WERI-Rb-1 (cell line): ENCODE measurements at regions not wholly inside any gene's neighbourhood (a gene's known extent, or its start where the extent isn't known, plus 50 kb on each side); places are given as distances from the start of the nearest gene placed in this dataset.
"Not testable (repeated sequence)": the region's sequence is repeated elsewhere in the genome, so short reads cannot be mapped to it uniquely, and the experiment has no call there.

ENCODE experiments used
- DNase-seq: peaks from one replicate; pipeline ENCODE4 v3.0.0-alpha.2; 2020
- H3K27ac ChIP-seq: fragments of 250-450 bp; sonication (Bioruptor Pico); 2 replicates; pipeline ENCODE4 v1.5.1; 2020; ENCODE audit warnings: mild to moderate bottlenecking, moderate library complexity
- H3K27me3 ChIP-seq: fragments of 250-450 bp; sonication (Bioruptor Pico); 2 replicates; pipeline ENCODE4 v1.5.1; 2021; ENCODE audit warnings: mild to moderate bottlenecking, low read depth, moderate library complexity; ENCODE audit not compliant: insufficient read depth, severe bottlenecking
- H3K36me3 ChIP-seq: fragments of 250-450 bp; sonication (Bioruptor Pico); 2 replicates; pipeline ENCODE4 v1.5.1; 2020; ENCODE audit warnings: mild to moderate bottlenecking, moderate library complexity
- H3K4me3 ChIP-seq: 2 replicates; pipeline ENCODE4 v1.5.1; 2011; ENCODE audit warnings: low read depth, mild to moderate bottlenecking, control low read depth, low read length
- H3K9me3 ChIP-seq: fragments of 250-450 bp; sonication (Bioruptor Pico); 2 replicates; pipeline ENCODE4 v1.5.1; 2021; ENCODE audit warnings: mild to moderate bottlenecking, moderate library complexity; ENCODE audit not compliant: severe bottlenecking
- TF ChIP-seq, protein P1 (sequence below): IDR thresholded peaks from 2 replicates; pipeline ENCODE4 v1.5.1; 2011; ENCODE audit warnings: low read depth, mild to moderate bottlenecking, control low read depth, inconsistent platforms, low read length

DNA sequence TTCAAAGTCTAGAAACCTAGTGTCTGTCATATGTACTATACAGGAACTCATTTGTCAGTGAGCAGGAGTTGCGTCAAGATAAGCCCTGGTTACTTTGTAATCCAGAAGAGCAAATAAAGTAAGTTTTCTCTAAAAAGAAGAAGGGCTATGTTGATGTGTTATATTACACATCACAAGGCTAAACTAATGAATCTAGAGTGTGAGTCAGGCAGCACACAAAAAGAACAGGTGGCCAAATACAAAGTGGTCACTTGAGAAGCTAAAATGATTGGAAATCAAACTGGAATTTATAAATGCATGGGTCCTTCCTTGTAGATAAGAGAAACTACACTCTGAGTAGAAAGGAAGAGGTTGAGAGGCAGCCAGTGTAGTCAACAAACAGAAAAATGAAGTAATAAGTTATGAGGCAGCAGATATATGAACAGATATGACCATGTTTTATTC lies 771.6 kb downstream of the DIPK2A start:
- H3K4me3 ChIP-seq = no peak overlapping the region
- H3K9me3 ChIP-seq = no peaks in the 10 kb centered on the region
- H3K36me3 ChIP-seq = no peaks in the 10 kb centered on the region
- H3K27me3 ChIP-seq = no peaks in the 10 kb centered on the region
- no peak overlapping the region for H3K27ac ChIP-seq
- TF ChIP-seq, protein P1, sequence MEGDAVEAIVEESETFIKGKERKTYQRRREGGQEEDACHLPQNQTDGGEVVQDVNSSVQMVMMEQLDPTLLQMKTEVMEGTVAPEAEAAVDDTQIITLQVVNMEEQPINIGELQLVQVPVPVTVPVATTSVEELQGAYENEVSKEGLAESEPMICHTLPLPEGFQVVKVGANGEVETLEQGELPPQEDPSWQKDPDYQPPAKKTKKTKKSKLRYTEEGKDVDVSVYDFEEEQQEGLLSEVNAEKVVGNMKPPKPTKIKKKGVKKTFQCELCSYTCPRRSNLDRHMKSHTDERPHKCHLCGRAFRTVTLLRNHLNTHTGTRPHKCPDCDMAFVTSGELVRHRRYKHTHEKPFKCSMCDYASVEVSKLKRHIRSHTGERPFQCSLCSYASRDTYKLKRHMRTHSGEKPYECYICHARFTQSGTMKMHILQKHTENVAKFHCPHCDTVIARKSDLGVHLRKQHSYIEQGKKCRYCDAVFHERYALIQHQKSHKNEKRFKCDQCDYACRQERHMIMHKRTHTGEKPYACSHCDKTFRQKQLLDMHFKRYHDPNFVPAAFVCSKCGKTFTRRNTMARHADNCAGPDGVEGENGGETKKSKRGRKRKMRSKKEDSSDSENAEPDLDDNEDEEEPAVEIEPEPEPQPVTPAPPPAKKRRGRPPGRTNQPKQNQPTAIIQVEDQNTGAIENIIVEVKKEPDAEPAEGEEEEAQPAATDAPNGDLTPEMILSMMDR = no peak
- no peak for DNase-seq

DNA sequence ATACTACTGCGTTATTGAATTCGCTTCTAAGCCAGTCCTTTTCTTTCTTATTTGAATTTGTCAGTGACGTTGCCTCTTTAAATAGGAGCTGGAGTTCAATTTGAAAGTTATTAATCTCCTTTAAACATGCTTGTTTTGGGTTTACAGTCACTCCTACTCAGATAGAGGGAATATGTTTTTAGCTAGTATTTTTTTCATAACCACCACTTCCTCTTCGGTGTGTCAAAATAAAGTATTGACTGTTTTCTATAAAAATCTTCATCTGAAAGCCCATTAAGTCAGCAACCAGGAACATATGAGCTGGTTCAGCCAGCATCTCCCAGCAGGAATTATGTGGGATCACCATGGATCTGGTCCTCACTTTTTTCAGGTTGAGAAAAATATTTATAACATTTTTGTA lies 772.9 kb downstream of the DIPK2A start:
- Histone ChIP-seq H3K4me3 (no peak overlapping the region), H3K9me3 (no peaks in the 10 kb centered on the region), H3K27ac (no peak overlapping the region), H3K36me3 (no peaks in the 10 kb centered on the region), H3K27me3 (no peaks in the 10 kb centered on the region)
- TF ChIP-seq, protein P1 = no peak
- DNase-seq = no peak

DNA sequence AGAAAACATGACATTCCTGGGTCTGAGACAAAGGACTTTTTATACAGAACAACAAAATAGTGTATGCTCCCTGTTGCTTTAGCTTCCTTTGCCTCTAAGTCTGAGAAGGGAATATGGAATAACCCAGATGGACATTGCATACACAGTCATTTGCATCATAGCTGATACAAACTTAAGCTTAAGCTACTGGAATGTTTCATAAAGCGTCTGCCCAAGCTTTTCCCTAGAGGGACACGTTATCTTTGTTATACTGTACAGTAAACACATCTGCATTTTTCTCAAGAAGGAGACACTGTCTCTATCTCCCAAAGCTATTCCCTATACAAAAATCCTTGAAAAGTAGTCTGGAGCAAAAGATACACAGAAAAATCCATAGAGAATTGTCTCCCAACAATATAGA lies 775.0 kb downstream of the DIPK2A start:
- TF ChIP-seq, protein P1 = no peak
- Histone ChIP-seq H3K9me3 (no peaks in the 10 kb centered on the region), H3K27ac (no peak overlapping the region), H3K4me3 (no peak overlapping the region), H3K36me3 (no peaks in the 10 kb centered on the region), H3K27me3 (no peaks in the 10 kb centered on the region)
- no peak for DNase-seq

DNA sequence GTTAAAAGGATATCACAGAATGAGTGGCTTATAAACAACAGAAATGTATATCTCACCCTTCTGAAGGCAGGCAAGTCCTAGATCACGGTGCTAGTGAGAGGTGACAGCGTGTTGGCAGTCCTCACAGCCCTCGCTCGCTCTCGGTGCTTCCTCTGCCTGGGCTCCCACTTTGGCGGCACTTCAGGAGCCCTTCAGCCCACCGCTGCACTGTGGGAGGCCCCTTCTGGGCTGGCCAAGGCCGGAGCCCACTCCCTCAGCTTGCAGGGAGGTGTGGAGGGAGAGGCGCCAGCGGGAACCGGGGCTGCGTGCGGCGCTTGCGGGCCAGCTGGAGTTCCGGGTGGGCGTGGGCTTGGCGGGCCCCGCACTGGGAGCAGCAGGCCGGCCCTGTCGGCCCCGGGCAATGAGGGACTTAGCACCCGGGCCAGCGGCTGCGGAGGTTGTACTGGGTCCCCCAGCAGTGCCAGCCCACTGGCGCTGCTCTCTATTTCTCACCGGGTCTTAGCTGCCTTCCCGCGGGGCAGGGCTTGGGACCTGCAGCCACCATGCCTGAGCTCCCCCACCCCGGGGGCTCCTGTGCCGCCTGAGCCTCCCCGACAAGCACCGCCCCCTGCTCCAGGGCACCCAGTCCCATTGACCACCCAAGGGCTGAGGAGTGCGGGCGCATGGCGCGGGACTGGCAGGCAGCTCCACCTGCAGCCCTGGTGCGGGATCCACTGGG lies 778.1 kb downstream of the DIPK2A start:
- H3K9me3 ChIP-seq, H3K4me3 ChIP-seq, H3K27ac ChIP-seq, H3K36me3 ChIP-seq, DNase-seq, H3K27me3 ChIP-seq: not testable (repeated sequence)

DNA sequence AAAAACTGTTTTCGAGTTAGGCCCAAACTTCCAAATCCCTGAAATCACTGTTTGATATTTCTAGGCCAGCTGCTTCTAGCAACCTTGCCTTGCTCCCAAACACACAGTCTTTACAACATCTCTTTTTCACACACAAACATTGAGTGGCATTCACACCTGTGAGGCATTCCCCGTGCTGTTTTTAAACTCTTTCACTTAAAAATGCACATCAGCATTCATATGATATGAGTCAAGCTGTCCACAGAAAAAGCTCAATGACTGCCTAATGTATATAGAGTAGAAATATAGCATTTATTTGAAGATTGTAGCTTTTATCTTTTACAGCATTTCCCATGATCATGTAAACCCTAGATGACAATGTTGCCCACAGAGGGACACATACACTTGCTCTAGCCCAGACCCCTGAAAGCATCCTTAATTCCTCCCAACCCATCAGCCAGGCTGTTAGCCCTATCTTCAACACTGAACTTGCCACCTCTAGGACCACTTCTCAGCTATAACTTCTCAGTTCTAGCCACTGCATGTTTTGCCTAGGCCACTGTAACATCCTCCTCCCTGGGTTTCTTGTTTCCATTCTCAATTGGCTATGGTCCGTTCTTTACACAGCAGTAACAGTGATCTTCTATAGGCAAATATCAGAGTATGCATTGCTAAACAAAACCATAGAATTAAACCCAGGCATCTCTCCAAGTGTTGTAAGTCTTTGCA lies 782.6 kb downstream of the DIPK2A start:
- no peak for DNase-seq
- Histone ChIP-seq H3K4me3 (no peak overlapping the region), H3K27me3 (no peaks in the 10 kb centered on the region), H3K36me3 (no peaks in the 10 kb centered on the region), H3K27ac (no peak overlapping the region), H3K9me3 (no peaks in the 10 kb centered on the region)
- TF ChIP-seq, protein P1 = no peak

DNA sequence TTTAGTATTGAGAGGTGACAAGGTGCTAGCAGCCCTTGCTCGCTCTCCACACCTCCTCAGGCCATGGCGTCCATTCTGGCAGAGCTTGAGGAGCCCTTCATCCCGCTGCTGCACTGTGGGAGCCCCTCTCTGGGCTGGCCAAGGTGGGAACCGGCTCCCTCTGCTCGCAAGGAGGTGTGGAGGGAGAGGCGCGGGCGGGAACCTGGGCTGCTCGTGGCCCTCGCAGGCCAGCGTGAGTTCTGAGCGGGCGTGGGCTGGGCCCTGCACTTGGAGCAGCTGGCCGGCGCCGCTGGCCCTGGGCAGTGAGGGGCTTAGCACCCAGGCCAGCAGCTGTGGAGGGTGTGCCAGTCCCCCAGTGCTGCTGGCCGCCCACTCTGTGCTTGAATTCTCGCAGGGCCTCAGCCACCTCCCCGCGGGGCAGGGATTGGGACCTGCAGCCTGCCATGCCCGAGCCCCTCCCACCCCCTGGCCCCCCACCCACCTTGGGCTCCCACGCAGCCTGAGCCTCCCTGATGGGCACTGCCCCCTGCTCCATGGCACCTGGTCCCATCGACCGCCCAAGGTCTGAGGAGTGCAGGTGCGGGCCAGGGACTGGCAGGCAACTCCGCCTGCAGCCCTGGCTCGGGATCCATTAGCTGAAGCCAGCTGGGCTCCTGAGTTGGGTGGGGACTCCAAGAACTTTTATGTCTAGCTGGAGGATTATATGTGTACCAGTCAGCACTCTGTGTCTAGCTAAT lies 785.2 kb downstream of the DIPK2A start:
- H3K4me3 ChIP-seq = no peak overlapping the region
- no peak overlapping the region for H3K27ac ChIP-seq
- H3K9me3 ChIP-seq = no peaks in the 10 kb centered on the region
- H3K36me3 ChIP-seq = no peaks in the 10 kb centered on the region
- no peak for DNase-seq
- no peaks in the 10 kb centered on the region for H3K27me3 ChIP-seq
- TF ChIP-seq, protein P1 = no peak
